ENCODE measurements at regions not wholly inside any gene's neighbourhood (a gene's known extent, or its start where the extent isn't known, plus 50 kb on each side); places are given as distances from the start of the nearest gene placed in this dataset.

DNA sequence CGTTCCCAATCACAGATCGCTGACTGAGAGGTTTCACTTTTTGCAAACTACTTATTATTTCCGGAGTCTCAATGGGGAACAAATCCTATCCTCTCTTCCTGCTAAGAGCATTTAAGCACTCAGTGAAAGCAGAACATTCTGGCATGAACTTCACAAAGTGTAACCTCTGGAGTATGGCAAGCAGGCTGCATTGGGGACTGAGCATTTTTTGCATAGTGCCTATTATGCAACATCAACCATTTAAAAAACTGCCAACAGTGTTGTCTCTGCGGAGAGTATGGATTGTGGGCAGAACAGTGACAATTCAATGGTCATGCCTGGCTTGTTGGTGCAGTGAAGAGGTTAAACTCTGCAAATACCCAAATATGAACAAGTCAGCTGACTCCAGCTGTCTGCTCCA is 484.6 kb downstream of the OLFM4 start:
- H3K27me3 ChIP-seq (ENCODE audit: control insufficient read depth, extremely low read depth, insufficient read depth, low read length), result no peaks in the 10 kb centered on the region
- no peak for DNase-seq (ENCODE audit: low read depth, low spot score)
- dilution Hi-C loops (cut with MboI; ENCODE audit: extremely low pct_ligation_motif_present, low sequenced_read_pairs), result no loop called here
- no peak overlapping the region for H3K4me3 ChIP-seq (ENCODE audit: control insufficient read depth in 2 of 3, extremely low read depth in 1 of 3, insufficient read depth in 2 of 3, low read depth in 1 of 3, low read length in 3 of 3)
- no peaks in the 10 kb centered on the region for H3K4me1 ChIP-seq (ENCODE audit: control insufficient read depth, extremely low read depth, insufficient read depth, low read length)
- H3K9ac ChIP-seq (ENCODE audit: control insufficient read depth, extremely low read depth, insufficient read depth, low read length), result no peak overlapping the region
- no peaks in the 10 kb centered on the region for H3K9me1 ChIP-seq (ENCODE audit: control insufficient read depth, extremely low read depth, insufficient read depth, low read length)
- H3K79me2 ChIP-seq (ENCODE audit: control insufficient read depth, insufficient read depth, low read length), result no peaks in the 10 kb centered on the region
- H3K36me3 ChIP-seq (ENCODE audit: control insufficient read depth in 2 of 2, extremely low read depth in 1 of 2, insufficient read depth in 2 of 2, low read length in 2 of 2), result no peaks in the 10 kb centered on the region
- no peak for TF ChIP-seq EZH2 (IDR thresholded peaks at IDR 0.05; ENCODE audit: low read length)
- TF ChIP-seq, protein P1, sequence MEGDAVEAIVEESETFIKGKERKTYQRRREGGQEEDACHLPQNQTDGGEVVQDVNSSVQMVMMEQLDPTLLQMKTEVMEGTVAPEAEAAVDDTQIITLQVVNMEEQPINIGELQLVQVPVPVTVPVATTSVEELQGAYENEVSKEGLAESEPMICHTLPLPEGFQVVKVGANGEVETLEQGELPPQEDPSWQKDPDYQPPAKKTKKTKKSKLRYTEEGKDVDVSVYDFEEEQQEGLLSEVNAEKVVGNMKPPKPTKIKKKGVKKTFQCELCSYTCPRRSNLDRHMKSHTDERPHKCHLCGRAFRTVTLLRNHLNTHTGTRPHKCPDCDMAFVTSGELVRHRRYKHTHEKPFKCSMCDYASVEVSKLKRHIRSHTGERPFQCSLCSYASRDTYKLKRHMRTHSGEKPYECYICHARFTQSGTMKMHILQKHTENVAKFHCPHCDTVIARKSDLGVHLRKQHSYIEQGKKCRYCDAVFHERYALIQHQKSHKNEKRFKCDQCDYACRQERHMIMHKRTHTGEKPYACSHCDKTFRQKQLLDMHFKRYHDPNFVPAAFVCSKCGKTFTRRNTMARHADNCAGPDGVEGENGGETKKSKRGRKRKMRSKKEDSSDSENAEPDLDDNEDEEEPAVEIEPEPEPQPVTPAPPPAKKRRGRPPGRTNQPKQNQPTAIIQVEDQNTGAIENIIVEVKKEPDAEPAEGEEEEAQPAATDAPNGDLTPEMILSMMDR (optimal IDR thresholded peaks at IDR 0.05 in 1 of 3, IDR thresholded peaks at IDR 0.05 in 1 of 3, conservative IDR thresholded peaks at IDR 0.05 in 1 of 3; ENCODE audit: extremely low read depth in 1 of 3, insufficient read depth in 2 of 3, low read length in 3 of 3), result no peak
- no peaks in the 10 kb centered on the region for H3K9me3 ChIP-seq (ENCODE audit: control insufficient read depth, low read depth, low read length)
- no peak overlapping the region for H3K4me2 ChIP-seq (ENCODE audit: control insufficient read depth, extremely low read depth, insufficient read depth, low read depth, low read length)
- H4K20me1 ChIP-seq (ENCODE audit: control insufficient read depth, extremely low read depth, insufficient read depth, low read length), result no peaks in the 10 kb centered on the region
- FAIRE-seq, result no peak
- H2AFZ ChIP-seq (ENCODE audit: control insufficient read depth, low read length), result no peak overlapping the region
- no peak overlapping the region for H3K27ac ChIP-seq (ENCODE audit: control insufficient read depth, insufficient read depth, low read length)

DNA sequence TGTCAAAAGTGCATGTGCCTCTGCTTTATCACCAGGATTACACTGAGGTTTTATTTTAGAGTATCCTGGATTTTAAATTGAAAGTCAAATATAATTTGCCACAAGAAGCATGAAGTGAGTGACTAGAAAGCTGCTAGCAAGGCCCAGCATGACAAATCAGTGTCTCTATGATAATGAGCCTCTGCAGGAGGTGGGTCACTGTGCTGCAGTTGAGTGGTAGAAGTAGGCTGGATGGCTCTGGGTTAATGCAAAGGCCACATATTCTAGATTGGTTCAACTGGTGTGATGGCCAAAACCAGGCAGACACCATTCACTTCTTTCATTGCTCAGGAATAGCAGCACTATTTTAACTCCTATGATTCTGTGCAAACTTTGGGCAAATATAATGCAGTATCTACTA is 491.5 kb downstream of the OLFM4 start:
- Histone ChIP-seq H3K9me1 (ENCODE audit: control insufficient read depth, extremely low read depth, insufficient read depth, low read length) (no peaks in the 10 kb centered on the region), H3K36me3 (ENCODE audit: control insufficient read depth in 2 of 2, extremely low read depth in 1 of 2, insufficient read depth in 2 of 2, low read length in 2 of 2) (no peaks in the 10 kb centered on the region), H3K79me2 (ENCODE audit: control insufficient read depth, insufficient read depth, low read length) (no peaks in the 10 kb centered on the region), H3K27ac (ENCODE audit: control insufficient read depth, insufficient read depth, low read length) (no peak overlapping the region), H4K20me1 (ENCODE audit: control insufficient read depth, extremely low read depth, insufficient read depth, low read length) (no peaks in the 10 kb centered on the region), H3K4me2 (ENCODE audit: control insufficient read depth, extremely low read depth, insufficient read depth, low read depth, low read length) (no peak overlapping the region), H3K4me3 (ENCODE audit: control insufficient read depth in 2 of 3, extremely low read depth in 1 of 3, insufficient read depth in 2 of 3, low read depth in 1 of 3, low read length in 3 of 3) (no peak overlapping the region), H3K4me1 (ENCODE audit: control insufficient read depth, extremely low read depth, insufficient read depth, low read length) (no peaks in the 10 kb centered on the region), H2AFZ (ENCODE audit: control insufficient read depth, low read length) (no peak overlapping the region), H3K9ac (ENCODE audit: control insufficient read depth, extremely low read depth, insufficient read depth, low read length) (no peak overlapping the region), H3K9me3 (ENCODE audit: control insufficient read depth, low read depth, low read length) (no peaks in the 10 kb centered on the region), H3K27me3 (ENCODE audit: control insufficient read depth, extremely low read depth, insufficient read depth, low read length) (no peaks in the 10 kb centered on the region)
- DNase-seq (ENCODE audit: low read depth, low spot score) (no peak), FAIRE-seq (no peak)
- TF ChIP-seq, protein P1 (optimal IDR thresholded peaks at IDR 0.05 in 1 of 3, IDR thresholded peaks at IDR 0.05 in 1 of 3, conservative IDR thresholded peaks at IDR 0.05 in 1 of 3; ENCODE audit: extremely low read depth in 1 of 3, insufficient read depth in 2 of 3, low read length in 3 of 3), result no peak
- TF ChIP-seq EZH2 (IDR thresholded peaks at IDR 0.05; ENCODE audit: low read length), result no peak
- dilution Hi-C loops (cut with MboI; ENCODE audit: extremely low pct_ligation_motif_present, low sequenced_read_pairs), result no loop called here
